VCaP (cell line): ENCODE measurements at regions not wholly inside any gene's neighbourhood (a gene's known extent, or its start where the extent isn't known, plus 50 kb on each side); places are given as distances from the start of the nearest gene placed in this dataset.

Source experiments
- H3K27ac ChIP-seq: fragments of 450-650 bp; 2 replicates; pipeline ENCODE4 v1.5.1; 2017
- CTCF ChIP-seq: fragments of 450-650 bp; conservative IDR thresholded peaks from 2 replicates; pipeline ENCODE4 v1.5.1; 2017; ENCODE audit warnings: mild to moderate bottlenecking, moderate library complexity

- no peak overlapping the region for H3K27ac ChIP-seq
- no peak for TF ChIP-seq CTCF
Measured at GRCh38 chr9:106449336-106449927, 413.5 kb upstream of the ZNF462 start.

- H3K27ac ChIP-seq, result no peak overlapping the region
- TF ChIP-seq CTCF, result no peak
Measured at GRCh38 chr9:106450549-106450948, 412.4 kb upstream of the ZNF462 start.

DNA sequence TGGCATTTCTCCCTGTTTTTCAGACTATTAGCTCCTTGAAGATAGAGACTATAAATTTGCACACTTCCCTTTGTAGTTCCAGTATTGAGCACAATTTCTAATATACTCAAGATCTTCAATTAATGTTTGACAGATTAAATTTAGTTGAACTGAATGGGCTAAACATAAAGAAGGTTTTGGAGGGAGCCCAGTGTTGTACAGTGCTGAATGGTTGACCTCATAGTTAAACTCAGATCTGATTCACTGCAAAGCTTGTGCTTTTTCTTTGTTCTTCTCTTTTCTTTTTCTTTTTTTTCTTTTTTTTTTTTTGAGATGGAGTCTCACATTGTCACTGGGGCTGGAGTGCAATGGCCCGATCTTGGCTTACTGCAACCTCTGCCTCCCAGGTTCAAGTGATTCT lies 411.7 kb upstream of the ZNF462 start:
- no peak for TF ChIP-seq CTCF
- no peak overlapping the region for H3K27ac ChIP-seq

DNA sequence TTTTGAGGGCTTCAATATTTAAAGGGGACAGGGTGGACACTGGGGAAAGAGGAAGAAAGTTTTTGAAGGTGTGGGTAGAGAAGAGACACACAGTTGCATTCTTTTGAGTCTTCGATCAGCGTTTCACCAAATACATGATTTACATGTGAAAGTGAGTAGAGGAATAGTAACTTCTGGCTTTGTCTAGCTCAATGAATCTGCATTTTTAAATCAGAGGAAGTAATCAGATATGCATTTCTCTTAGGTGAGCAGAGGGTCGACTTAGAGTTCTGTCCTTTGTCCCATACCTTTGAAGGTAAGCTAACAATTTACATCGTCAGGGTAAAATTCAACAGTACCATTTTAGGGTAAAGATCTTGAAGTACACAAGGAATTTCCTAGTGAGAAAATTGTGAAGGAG lies 406.4 kb upstream of the ZNF462 start:
- TF ChIP-seq CTCF, result no peak
- H3K27ac ChIP-seq, result no peak overlapping the region

DNA sequence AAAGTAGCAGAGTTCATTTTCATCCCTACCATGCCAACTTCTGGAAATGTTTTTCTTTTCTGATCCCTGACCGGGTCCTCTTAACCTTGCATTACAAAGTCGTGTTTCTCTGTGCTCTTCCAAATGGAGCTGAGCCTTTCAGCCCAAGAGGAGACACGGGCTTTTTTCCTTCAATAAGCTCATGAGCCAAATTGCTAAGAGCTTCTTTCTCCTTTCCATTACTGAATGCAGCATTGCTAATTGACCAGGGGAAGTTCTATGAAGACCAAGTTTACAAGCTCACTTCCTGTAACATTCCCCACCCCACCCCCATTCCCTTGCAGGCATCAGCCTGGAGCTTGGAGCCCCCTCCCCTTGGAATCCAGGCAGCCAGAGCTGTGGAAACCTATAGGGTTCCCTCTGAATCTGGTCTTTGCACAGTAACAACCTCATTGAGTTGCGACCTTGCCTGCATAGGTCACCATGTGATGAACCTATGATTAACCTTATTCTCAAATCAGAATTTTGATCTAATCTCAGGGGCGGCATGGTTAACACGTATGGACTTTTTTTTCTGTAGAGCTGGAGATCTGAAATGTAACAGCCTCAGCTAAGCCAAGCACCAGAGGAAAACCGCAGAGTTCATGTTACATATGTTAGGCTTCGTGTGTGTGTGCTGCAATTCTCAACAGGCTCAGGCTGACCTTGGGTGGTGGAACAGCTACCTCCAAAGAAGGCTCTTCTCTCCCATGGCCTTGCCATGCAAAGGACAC lies 395.7 kb upstream of the ZNF462 start:
- no peak overlapping the region for H3K27ac ChIP-seq
- no peak for TF ChIP-seq CTCF

DNA sequence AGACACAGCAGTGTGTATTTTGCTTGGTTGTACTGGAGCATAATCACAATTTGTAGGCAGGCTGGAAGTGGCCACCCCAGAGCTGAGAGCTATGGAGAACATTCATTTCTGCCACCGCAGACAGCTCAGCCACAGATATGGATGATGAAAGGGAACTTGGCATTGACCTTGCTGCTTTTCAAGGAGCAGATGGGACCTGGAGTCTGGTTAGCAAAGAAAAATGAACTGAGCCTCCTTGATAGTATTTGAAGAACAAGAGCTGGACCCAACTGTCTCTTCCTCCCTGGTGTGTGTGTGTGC lies 395.2 kb upstream of the ZNF462 start:
- TF ChIP-seq CTCF, result no peak

GRCh38 chr9:106468431-106468830 lies 394.5 kb upstream of the ZNF462 start:
- TF ChIP-seq CTCF, result no peak
- no peak overlapping the region for H3K27ac ChIP-seq

More for the DNA sequence above, 395.2 kb upstream of the ZNF462 start:
- H3K27ac ChIP-seq, result no peak overlapping the region
